Kidney (tissue), 13 donors: ENCODE measurements at regions not wholly inside any gene's neighbourhood (a gene's known extent, or its start where the extent isn't known, plus 50 kb on each side); places are given as distances from the start of the nearest gene placed in this dataset.

Source experiments
- DNase-seq, 5 donors: peaks; one replicate each; pipeline ENCODE4 v3.0.0-alpha.2; 2013 to 2020
- FAIRE-seq: peaks from 2 replicates; lab custom pipeline; 2012; peaks lifted over from hg19 to GRCh38; lab: Jason Lieb, UNC
- H3K27ac ChIP-seq, 2 donors: one replicate each; pipeline ENCODE4 v1.7.0; 2013; ENCODE audit warnings: low read depth in 2 of 2, low read length in 2 of 2, inconsistent platforms in 1 of 2
- H3K27me3 ChIP-seq: one replicate; pipeline ENCODE4 v1.7.1; 2013; ENCODE audit warnings: low read length, inconsistent platforms; ENCODE audit not compliant: control insufficient read depth, insufficient read depth
- H3K36me3 ChIP-seq, 3 donors: one replicate each; pipeline versions ENCODE4 v1.7.0 to v1.7.1; 2013; ENCODE audit warnings: low read length in 3 of 3, control low read depth in 1 of 3, inconsistent platforms in 1 of 3; ENCODE audit not compliant: insufficient read depth in 3 of 3, control insufficient read depth in 2 of 3
- H3K4me1 ChIP-seq, 3 donors: one replicate each; pipeline versions ENCODE4 v1.7.0 to v1.7.1; 2013; ENCODE audit warnings: low read length in 3 of 3, inconsistent platforms in 1 of 3, low read depth in 1 of 3; ENCODE audit not compliant: control insufficient read depth in 2 of 3, insufficient read depth in 2 of 3
- H3K4me3 ChIP-seq, 3 donors: one replicate each; pipeline versions ENCODE4 v1.7.0 to v1.8.1; 2013; ENCODE audit warnings: low read length in 3 of 3, control low read depth in 1 of 3, inconsistent platforms in 1 of 3
- H3K9ac ChIP-seq, 3 donors: one replicate each; pipeline versions ENCODE4 v1.7.0 to v1.7.1; 2013; ENCODE audit warnings: low read length in 3 of 3, control low read depth in 1 of 3, inconsistent platforms in 1 of 3
- H3K9me3 ChIP-seq, 3 donors: one replicate each; pipeline versions ENCODE4 v1.7.0 to v1.7.1; 2013; ENCODE audit warnings: low read length in 3 of 3, control low read depth in 1 of 3, inconsistent platforms in 1 of 3; ENCODE audit not compliant: control insufficient read depth in 2 of 3, insufficient read depth in 1 of 3
- CTCF ChIP-seq: IDR thresholded peaks from 3 replicates; pipeline ENCODE4 v1.5.1; 2012; ENCODE audit warnings: mild to moderate bottlenecking, moderate library complexity, borderline replicate concordance; ENCODE audit not compliant: insufficient read depth; ENCODE audit errors: extremely low read depth
- intact Hi-C: fragments of 100-400 bp; cut with DNase I; formaldehyde crosslinking; loops from one replicate; pipeline ENCODE4 v1.11.1; 2022
- donor health status: control.
- donor health status: control.
- donor health status: control.
- donor health status: control.
- donor health status: control.
- donor health status: DM: yes; HTN: yes; CAD: no.
- donor health status: Normal renal cell carcinoma (clear cell type).

- Histone ChIP-seq H3K27ac (no peak overlapping the region), H3K9ac (no peak overlapping the region), H3K27me3 (no peaks in the 10 kb centered on the region), H3K9me3 (no peaks in the 10 kb centered on the region), H3K4me3 (no peak overlapping the region), H3K4me1 (no peaks in the 10 kb centered on the region), H3K36me3 (no peaks in the 10 kb centered on the region)
- no peak for FAIRE-seq
- TF ChIP-seq CTCF: no peak
- no peak for DNase-seq
- intact Hi-C loops: no loop called here
Measured at GRCh38 chr1:177514207-177514606, 343.4 kb downstream of the BRINP2 start.

GRCh38 chr1:177511036-177511435, 340.3 kb downstream of the BRINP2 start:
- H3K27ac ChIP-seq: no peak overlapping the region
- H3K4me1 ChIP-seq: no peaks in the 10 kb centered on the region
- H3K4me3 ChIP-seq: no peak overlapping the region
- no peaks in the 10 kb centered on the region for H3K36me3 ChIP-seq
- DNase-seq: no peak
- no peak for TF ChIP-seq CTCF
- no peaks in the 10 kb centered on the region for H3K27me3 ChIP-seq
- no peak for FAIRE-seq
- H3K9me3 ChIP-seq: peaks cover 0 to 6% (median 0%) of the 10 kb centered on the region in 3 donors
- intact Hi-C loops: no loop called here
- no peak overlapping the region for H3K9ac ChIP-seq

GRCh38 chr1:177505905-177506590, 335.3 kb downstream of the BRINP2 start:
- Histone ChIP-seq H3K27ac (no peak overlapping the region), H3K36me3 (no peaks in the 10 kb centered on the region), H3K27me3 (no peaks in the 10 kb centered on the region), H3K4me1 (no peaks in the 10 kb centered on the region), H3K9ac (no peak overlapping the region), H3K4me3 (no peak overlapping the region), H3K9me3 (peaks cover 0 to 12% (median 0%) of the 10 kb centered on the region in 3 donors)
- intact Hi-C loops: no loop called here
- no peak for DNase-seq
- TF ChIP-seq CTCF: no peak
- no peak for FAIRE-seq

GRCh38 chr1:177495878-177496277, 325.1 kb downstream of the BRINP2 start:
- H3K9me3 ChIP-seq: peaks cover 0 to 12% (median 0%) of the 10 kb centered on the region in 3 donors
- FAIRE-seq (no peak), DNase-seq (no peak)
- no peaks in the 10 kb centered on the region for H3K4me1 ChIP-seq
- H3K4me3 ChIP-seq: no peak overlapping the region
- H3K9ac ChIP-seq: no peak overlapping the region
- no peaks in the 10 kb centered on the region for H3K27me3 ChIP-seq
- no peak overlapping the region for H3K27ac ChIP-seq
- H3K36me3 ChIP-seq: no peaks in the 10 kb centered on the region
- TF ChIP-seq CTCF: no peak
- intact Hi-C loops: no loop called here
